ENCODE measurements at regions not wholly inside any gene's neighbourhood (a gene's known extent, or its start where the extent isn't known, plus 50 kb on each side); places are given as distances from the start of the nearest gene placed in this dataset.

GRCh38 chr6:14625173-14625895, 507.8 kb downstream of the CD83 start:
- no peak overlapping the region for H3K4me3 ChIP-seq
- WGBS, 2 donors: 65 to 70% methylated on average over 8 of the region's 8 CpGs
- peaks cover 8% of the 10 kb centered on the region for H3K4me1 ChIP-seq
- H3K36me3 ChIP-seq (replicated peaks in 1 of 2; ENCODE audit: insufficient read depth in 1 of 2, low read depth in 2 of 2): no peaks in the 10 kb centered on the region
- H3K27me3 ChIP-seq: no peaks in the 10 kb centered on the region
- ATAC-seq: no peak
- no peaks in the 10 kb centered on the region for H3K9me3 ChIP-seq
- intact Hi-C loops (cut with DNase I): no loop called here
- no peak overlapping the region for H3K27ac ChIP-seq
- DNase-seq: no peak
- TF ChIP-seq CTCF (IDR thresholded peaks at IDR 0.05): no peak
- TF ChIP-seq POLR2A (IDR thresholded peaks at IDR 0.05): no peak

GRCh38 chr6:14626556-14626955, 509.0 kb downstream of the CD83 start:
- ATAC-seq (no peak), DNase-seq (no peak)
- TF ChIP-seq CTCF (IDR thresholded peaks at IDR 0.05) (no peak), POLR2A (IDR thresholded peaks at IDR 0.05) (no peak)
- H3K4me1 ChIP-seq: peaks cover 8% of the 10 kb centered on the region
- no peaks in the 10 kb centered on the region for H3K9me3 ChIP-seq
- 77 to 78% methylated on average over 6 of the region's 6 CpGs for WGBS, 2 donors
- H3K36me3 ChIP-seq (replicated peaks in 1 of 2; ENCODE audit: insufficient read depth in 1 of 2, low read depth in 2 of 2): no peaks in the 10 kb centered on the region
- no peak overlapping the region for H3K4me3 ChIP-seq
- no peaks in the 10 kb centered on the region for H3K27me3 ChIP-seq
- H3K27ac ChIP-seq: no peak overlapping the region
- intact Hi-C loops (cut with DNase I): no loop called here

- Histone ChIP-seq H3K27ac (no peak overlapping the region), H3K4me1 (no peaks in the 10 kb centered on the region), H3K9me3 (no peaks in the 10 kb centered on the region), H3K36me3 (replicated peaks in 1 of 2; ENCODE audit: insufficient read depth in 1 of 2, low read depth in 2 of 2) (no peaks in the 10 kb centered on the region), H3K27me3 (no peaks in the 10 kb centered on the region), H3K4me3 (no peak overlapping the region)
- intact Hi-C loops (cut with DNase I): no loop called here
- ATAC-seq (no peak), DNase-seq (no peak)
- TF ChIP-seq CTCF (IDR thresholded peaks at IDR 0.05) (no peak), POLR2A (IDR thresholded peaks at IDR 0.05) (no peak)
- WGBS, 2 donors: 23 to 27% methylated on average over 11 to 12 of the region's 12 CpGs
Observed at GRCh38 chr6:14630016-14630415, 512.4 kb downstream of the CD83 start.

GRCh38 chr6:14633479-14633878, 515.9 kb downstream of the CD83 start:
- Histone ChIP-seq H3K9me3 (no peaks in the 10 kb centered on the region), H3K4me3 (no peak overlapping the region), H3K4me1 (no peaks in the 10 kb centered on the region), H3K36me3 (replicated peaks in 1 of 2; ENCODE audit: insufficient read depth in 1 of 2, low read depth in 2 of 2) (no peaks in the 10 kb centered on the region), H3K27ac (no peak overlapping the region), H3K27me3 (no peaks in the 10 kb centered on the region)
- intact Hi-C loops (cut with DNase I): no loop called here
- WGBS, 2 donors: 38 to 60% methylated on average over 3 of the region's 3 CpGs
- ATAC-seq (no peak), DNase-seq (no peak)
- TF ChIP-seq CTCF (IDR thresholded peaks at IDR 0.05): no peak
- TF ChIP-seq POLR2A (IDR thresholded peaks at IDR 0.05): no peak

- no peak overlapping the region for H3K27ac ChIP-seq
- TF ChIP-seq POLR2A (IDR thresholded peaks at IDR 0.05) (no peak), CTCF (IDR thresholded peaks at IDR 0.05) (no peak)
- WGBS, 2 donors: 75 to 77% methylated on average over 9 of the region's 9 CpGs
- intact Hi-C loops (cut with DNase I): no loop called here
- H3K27me3 ChIP-seq: no peaks in the 10 kb centered on the region
- peaks cover 4% of the 10 kb centered on the region for H3K4me1 ChIP-seq
- no peaks in the 10 kb centered on the region for H3K9me3 ChIP-seq
- no peak overlapping the region for H3K4me3 ChIP-seq
- no peaks in the 10 kb centered on the region for H3K36me3 ChIP-seq (replicated peaks in 1 of 2; ENCODE audit: insufficient read depth in 1 of 2, low read depth in 2 of 2)
- DNase-seq: no peak
- ATAC-seq: no peak
Observed at GRCh38 chr6:14634072-14634471, 516.5 kb downstream of the CD83 start.

Data from body of pancreas (tissue), 4 donors.